Caco-2 (cell line): ENCODE measurements at regions not wholly inside any gene's neighbourhood (a gene's known extent, or its start where the extent isn't known, plus 50 kb on each side); places are given as distances from the start of the nearest gene placed in this dataset.
"Not testable (repeated sequence)": the region's sequence is repeated elsewhere in the genome, so short reads cannot be mapped to it uniquely, and the experiment has no call there.

Experiments used
- BruUV-seq: library from RNA; stranded (reverse); fragments of 400-500 nt; replicated peaks from 2 replicates; lab custom pipeline; 2021; lab: Mats Ljungman, UMichigan
- CTCF ChIA-PET: fragments of 300-600 bp; sonication (Branson Sonifier 250); formaldehyde crosslinking; loops from one replicate; lab custom pipeline; 2022; ENCODE audit warnings: antibody characterized with exemption; lab: Charles Lee
- POLR2A ChIA-PET: fragments of 300-600 bp; sonication (Branson Sonifier 250); formaldehyde crosslinking; loops from one replicate; lab custom pipeline; 2022; ENCODE audit warnings: antibody characterized with exemption; lab: Charles Lee
- DNase-seq, 2 experiments: peaks; one replicate each; pipeline versions ENCODE4 v3.0.0 to v3.0.0-alpha.2; 2020 to 2022
- H3K27me3 ChIP-seq: replicated peaks from 2 replicates; pipeline ENCODE4 v1.6.0; 2011; ENCODE audit warnings: low read length; ENCODE audit not compliant: control insufficient read depth, insufficient read depth
- H3K36me3 ChIP-seq: 2 replicates; pipeline ENCODE4 v1.5.1; 2011; ENCODE audit warnings: low read length; ENCODE audit not compliant: control insufficient read depth, insufficient read depth
- H3K4me1 ChIP-seq: fragments of 250-450 bp; sonication (Bioruptor Pico); 2 replicates; pipeline ENCODE4 v1.5.1; 2020; ENCODE audit warnings: mild to moderate bottlenecking
- H3K4me3 ChIP-seq: 2 replicates; pipeline ENCODE4 v1.5.1; 2011; ENCODE audit warnings: low read depth, mild to moderate bottlenecking, control low read depth, low read length
- H3K9me3 ChIP-seq: fragments of 250-450 bp; sonication (Bioruptor Pico); 2 replicates; pipeline ENCODE4 v1.5.1; 2020; ENCODE audit warnings: mild to moderate bottlenecking, moderate library complexity
- H3K27ac Mint-ChIP-seq: one replicate; pipeline ENCODE4 v1.8.0; 2022; ENCODE audit warnings: mixed read lengths; ENCODE audit not compliant: unreplicated experiment
- H3K27me3 Mint-ChIP-seq: one replicate; pipeline ENCODE4 v1.8.0; 2022; ENCODE audit warnings: mixed read lengths; ENCODE audit not compliant: insufficient read depth, unreplicated experiment
- H3K36me3 Mint-ChIP-seq: one replicate; pipeline ENCODE4 v1.8.0; 2022; ENCODE audit warnings: mild to moderate bottlenecking, mixed read lengths; ENCODE audit not compliant: insufficient read depth, unreplicated experiment
- H3K4me1 Mint-ChIP-seq: one replicate; pipeline ENCODE4 v1.8.0; 2022; ENCODE audit warnings: low read depth, mixed read lengths; ENCODE audit not compliant: unreplicated experiment
- H3K4me3 Mint-ChIP-seq: one replicate; pipeline ENCODE4 v1.8.0; 2022; ENCODE audit warnings: mild to moderate bottlenecking, moderate library complexity, mixed read lengths; ENCODE audit not compliant: unreplicated experiment
- H3K9me3 Mint-ChIP-seq: one replicate; pipeline ENCODE4 v1.8.0; 2022; ENCODE audit warnings: mixed read lengths; ENCODE audit not compliant: unreplicated experiment
- CTCF ChIP-seq, 2 experiments: fragments of 200-600 bp in 1 of 2; IDR thresholded peaks; 1 replicate in 1 of 2; 2 replicates in 1 of 2; pipeline versions ENCODE4 v1.5.1 to v1.8.0; 2011 to 2022; ENCODE audit warnings: antibody characterized with exemption in 1 of 2, control low read depth in 1 of 2, inconsistent platforms in 1 of 2, low read depth in 1 of 2, low read length in 1 of 2, mild to moderate bottlenecking in 1 of 2, moderate library complexity in 1 of 2; ENCODE audit not compliant: insufficient read depth in 1 of 2, severe bottlenecking in 1 of 2, unreplicated experiment in 1 of 2
- intact Hi-C: fragments of 100-400 bp; cut with micrococcal nuclease; formaldehyde crosslinking; loops from one replicate; pipeline ENCODE4 v1.10.0; 2022; ENCODE audit not compliant: unreplicated experiment

GRCh38 chr13:49853535-49853934, 61.1 kb upstream of the KPNA3 start:
- Histone ChIP-seq H3K4me1 (peaks cover 17% of the 10 kb centered on the region), H3K27me3 (no peaks in the 10 kb centered on the region), H3K4me3 (no peak overlapping the region), H3K36me3 (no peaks in the 10 kb centered on the region), H3K9me3 (peaks cover 49% of the 10 kb centered on the region)
- Mint-ChIP-seq H3K4me3 (no peak overlapping the region), H3K36me3 (peaks cover 28% of the 10 kb centered on the region), H3K9me3 (peaks cover 43% of the 10 kb centered on the region), H3K27me3 (no peaks in the 10 kb centered on the region), H3K27ac (no peak overlapping the region), H3K4me1 (peaks cover 8% of the 10 kb centered on the region)
- intact Hi-C loops: no loop called here
- no TSS peak for BruUV-seq
- CTCF ChIA-PET: no interaction called here
- TF ChIP-seq CTCF (IDR thresholded peaks at IDR 0.05; ENCODE audit: insufficient read depth in 1 of 2, low read depth in 1 of 2, low read length in 1 of 2, severe bottlenecking in 1 of 2, unreplicated experiment in 1 of 2): no peak
- no peak for DNase-seq
- POLR2A ChIA-PET: no interaction called here

- H3K27me3 Mint-ChIP-seq, H3K36me3 ChIP-seq, H3K27ac Mint-ChIP-seq, H3K4me1 Mint-ChIP-seq, POLR2A ChIA-PET, H3K4me3 Mint-ChIP-seq, H3K4me3 ChIP-seq, intact Hi-C loops, DNase-seq, H3K27me3 ChIP-seq, BruUV-seq: not testable (repeated sequence)
- peaks cover 10% of the 10 kb centered on the region; the same call in 1 of the 2 replicates for H3K4me1 ChIP-seq
- peaks cover 39% of the 10 kb centered on the region for H3K9me3 Mint-ChIP-seq
- peaks cover 19% of the 10 kb centered on the region for H3K36me3 Mint-ChIP-seq
- H3K9me3 ChIP-seq: peaks cover 48% of the 10 kb centered on the region
- CTCF ChIA-PET: interaction anchor here (1.2 kb wide), 1 partner anchor 84 kb away, joined by 3 read pairs; the partner anchor contains the start of gene SPRYD7
Observed at GRCh38 chr13:49852460-49852859, 60.0 kb upstream of the KPNA3 start.

GRCh38 chr13:49844181-49844580, 51.7 kb upstream of the KPNA3 start:
- no peak overlapping the region for H3K4me3 Mint-ChIP-seq

More at GRCh38 chr13:49844181-49844580, 51.7 kb upstream of the KPNA3 start:
- Histone ChIP-seq H3K27me3 (no peaks in the 10 kb centered on the region), H3K4me1 (peaks cover 24% of the 10 kb centered on the region), H3K4me3 (no peak overlapping the region), H3K36me3 (no peaks in the 10 kb centered on the region), H3K9me3 (no peaks in the 10 kb centered on the region)
- Mint-ChIP-seq H3K27me3 (no peaks in the 10 kb centered on the region), H3K27ac (no peak overlapping the region), H3K36me3 (peaks cover 2% of the 10 kb centered on the region), H3K9me3 (peaks cover 5% of the 10 kb centered on the region), H3K4me1 (peaks cover 22% of the 10 kb centered on the region)
- no peak for DNase-seq
- POLR2A ChIA-PET: interaction anchor here (1.2 kb wide), 1 partner anchor 51 kb away, joined by 14 read pairs; the partner anchor contains the start of gene KPNA3
- BruUV-seq: no TSS peak
- intact Hi-C loops: loop anchor here (10.0 kb wide), 1 partner anchor 539 kb away; no protein-coding TSS in a partner anchor
- TF ChIP-seq CTCF (IDR thresholded peaks at IDR 0.05; ENCODE audit: insufficient read depth in 1 of 2, low read depth in 1 of 2, low read length in 1 of 2, severe bottlenecking in 1 of 2, unreplicated experiment in 1 of 2): no peak
- CTCF ChIA-PET: no interaction called here
